Trophoblast cell (in vitro differentiated cells and primary cell): ENCODE measurements at regions not wholly inside any gene's neighbourhood (a gene's known extent, or its start where the extent isn't known, plus 50 kb on each side); places are given as distances from the start of the nearest gene placed in this dataset.
A peak's percentile ranks its signal among the peaks of the same experiment; 100 is the strongest.

ENCODE experiments used
- DNase-seq, 2 donors: peaks; one replicate each; pipeline ENCODE4 v3.0.0-alpha.2; 2016
- H2AFZ ChIP-seq: 2 replicates; pipeline ENCODE4 v1.6.1; 2013; ENCODE audit warnings: low read length, moderate library complexity, mild to moderate bottlenecking; ENCODE audit not compliant: insufficient read depth, poor library complexity
- H2AK5ac ChIP-seq: 2 replicates; pipeline ENCODE4 v1.6.1; 2013; ENCODE audit warnings: mild to moderate bottlenecking, low read length
- H2BK120ac ChIP-seq: 2 replicates; pipeline ENCODE4 v1.6.1; 2013; ENCODE audit warnings: low read length, mild to moderate bottlenecking, moderate library complexity; ENCODE audit not compliant: insufficient read depth, poor library complexity
- H2BK12ac ChIP-seq: 2 replicates; pipeline ENCODE4 v1.6.1; 2013; ENCODE audit warnings: mild to moderate bottlenecking, low read length, moderate library complexity
- H2BK5ac ChIP-seq: 2 replicates; pipeline ENCODE4 v1.6.1; 2013; ENCODE audit warnings: low read length, low read depth, moderate library complexity, mild to moderate bottlenecking; ENCODE audit not compliant: poor library complexity
- H3K14ac ChIP-seq: 2 replicates; pipeline ENCODE4 v1.6.1; 2013; ENCODE audit warnings: mild to moderate bottlenecking, low read length
- H3K18ac ChIP-seq: 2 replicates; pipeline ENCODE4 v1.6.1; 2013; ENCODE audit warnings: mild to moderate bottlenecking, low read length
- H3K23ac ChIP-seq: 2 replicates; pipeline ENCODE4 v1.6.1; 2013; ENCODE audit warnings: low read length
- H3K27ac ChIP-seq: 2 replicates; pipeline ENCODE4 v1.5.1; 2013; ENCODE audit warnings: low read depth, mild to moderate bottlenecking, inconsistent platforms, low read length, moderate library complexity
- H3K27me3 ChIP-seq: 2 replicates; pipeline ENCODE4 v1.6.1; 2013; ENCODE audit warnings: inconsistent platforms, mild to moderate bottlenecking, low read length, moderate library complexity; ENCODE audit not compliant: insufficient read depth
- H3K36me3 ChIP-seq, 2 experiments: 1 replicate in 1 of 2; 2 replicates in 1 of 2; pipeline ENCODE4 v1.6.1; 2013; ENCODE audit warnings: low read length in 2 of 2, mild to moderate bottlenecking in 2 of 2, moderate library complexity in 1 of 2; ENCODE audit not compliant: insufficient read depth in 2 of 2, control insufficient read depth in 1 of 2
- H3K4ac ChIP-seq: 2 replicates; pipeline ENCODE4 v1.6.1; 2013; ENCODE audit warnings: low read depth, mild to moderate bottlenecking, low read length, moderate library complexity
- H3K4me1 ChIP-seq, 2 experiments: 1 replicate in 1 of 2; 2 replicates in 1 of 2; pipeline ENCODE4 v1.6.1; 2013; ENCODE audit warnings: low read length in 2 of 2, mild to moderate bottlenecking in 2 of 2, moderate library complexity in 1 of 2; ENCODE audit not compliant: insufficient read depth in 2 of 2, control insufficient read depth in 1 of 2
- H3K4me2 ChIP-seq: 2 replicates; pipeline ENCODE4 v1.6.1; 2013; ENCODE audit warnings: inconsistent platforms, mild to moderate bottlenecking, low read length, moderate library complexity
- H3K4me3 ChIP-seq: 2 replicates; pipeline ENCODE4 v1.5.1; 2013; ENCODE audit warnings: mild to moderate bottlenecking, low read depth, low read length, inconsistent platforms
- H3K79me1 ChIP-seq: one replicate; pipeline ENCODE4 v1.6.1; 2013; ENCODE audit warnings: low read length
- H3K79me2 ChIP-seq: 2 replicates; pipeline ENCODE4 v1.6.1; 2013; ENCODE audit warnings: low read length, mild to moderate bottlenecking; ENCODE audit not compliant: control insufficient read depth, insufficient read depth, poor library complexity
- H3K9ac ChIP-seq: 2 replicates; pipeline ENCODE4 v1.6.1; 2013; ENCODE audit warnings: mild to moderate bottlenecking, low read length
- H3K9me3 ChIP-seq: 2 replicates; pipeline ENCODE4 v1.6.1; 2013; ENCODE audit warnings: low read depth, mild to moderate bottlenecking, control low read depth, inconsistent platforms, low read length; ENCODE audit not compliant: insufficient read depth
- H4K12ac ChIP-seq: 2 replicates; pipeline ENCODE4 v1.6.1; 2013; ENCODE audit warnings: low read depth, mild to moderate bottlenecking, low read length, moderate library complexity
- H4K8ac ChIP-seq: 2 replicates; pipeline ENCODE4 v1.6.1; 2013; ENCODE audit warnings: low read depth, mild to moderate bottlenecking, low read length, moderate library complexity
- H4K91ac ChIP-seq: one replicate; pipeline ENCODE4 v1.6.1; 2013; ENCODE audit warnings: low read depth, mild to moderate bottlenecking, low read length, moderate library complexity
- WGBS: extraction: QIAGEN DNeasy Blood & Tissue Kit; methylation state at CpG from one replicate; pipeline ENCODE4 v1.1.7; 2013; ENCODE audit warnings: missing lambda C conversion rate; ENCODE audit not compliant: insufficient read length, insufficient coverage; ENCODE audit errors: extremely low coverage; 5-methylcytosine and 5-hydroxymethylcytosine counted together

DNA sequence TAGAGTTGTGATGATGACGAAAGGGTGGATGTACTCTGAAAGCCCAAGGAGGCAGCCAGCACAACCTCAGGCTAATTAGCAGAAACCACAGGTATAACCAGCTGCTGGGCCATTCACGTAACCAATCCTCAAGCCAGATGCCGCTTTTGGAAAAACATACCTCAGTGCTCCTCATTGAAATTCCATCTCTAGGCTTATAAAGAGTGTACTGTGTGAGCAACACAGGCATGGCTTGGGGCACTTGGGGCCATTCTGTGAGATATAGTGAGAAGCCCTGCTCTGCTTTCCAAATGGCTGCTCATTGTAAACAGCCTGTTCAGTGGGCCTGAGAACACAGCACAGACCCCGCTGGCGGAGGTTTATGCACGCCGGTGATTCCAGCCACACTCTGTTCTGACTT is 182.1 kb upstream of the HHIP start:
- H3K79me2 ChIP-seq = no peaks in the 10 kb centered on the region
- no peak overlapping the region for H4K8ac ChIP-seq
- no peaks in the 10 kb centered on the region for H3K79me1 ChIP-seq
- no peak overlapping the region for H3K4ac ChIP-seq
- H3K4me3 ChIP-seq = no peak overlapping the region
- no peaks in the 10 kb centered on the region for H3K36me3 ChIP-seq
- no peak overlapping the region for H2BK5ac ChIP-seq
- H2BK120ac ChIP-seq = no peak overlapping the region
- H3K9ac ChIP-seq = no peak overlapping the region
- no peak overlapping the region for H4K12ac ChIP-seq
- H3K9me3 ChIP-seq = no peaks in the 10 kb centered on the region
- H3K27me3 ChIP-seq = no peaks in the 10 kb centered on the region
- no CpG with 5 or more reads among the region's 7 CpGs for WGBS
- no peak overlapping the region for H2BK12ac ChIP-seq
- DNase-seq = no peak
- H4K91ac ChIP-seq = no peak overlapping the region
- H2AFZ ChIP-seq = no peak overlapping the region
- no peak overlapping the region for H3K18ac ChIP-seq
- no peak overlapping the region for H3K14ac ChIP-seq
- no peak overlapping the region for H2AK5ac ChIP-seq
- H3K27ac ChIP-seq = no peak overlapping the region
- no peak overlapping the region for H3K23ac ChIP-seq
- no peaks in the 10 kb centered on the region for H3K4me1 ChIP-seq
- H3K4me2 ChIP-seq = no peak overlapping the region

DNA sequence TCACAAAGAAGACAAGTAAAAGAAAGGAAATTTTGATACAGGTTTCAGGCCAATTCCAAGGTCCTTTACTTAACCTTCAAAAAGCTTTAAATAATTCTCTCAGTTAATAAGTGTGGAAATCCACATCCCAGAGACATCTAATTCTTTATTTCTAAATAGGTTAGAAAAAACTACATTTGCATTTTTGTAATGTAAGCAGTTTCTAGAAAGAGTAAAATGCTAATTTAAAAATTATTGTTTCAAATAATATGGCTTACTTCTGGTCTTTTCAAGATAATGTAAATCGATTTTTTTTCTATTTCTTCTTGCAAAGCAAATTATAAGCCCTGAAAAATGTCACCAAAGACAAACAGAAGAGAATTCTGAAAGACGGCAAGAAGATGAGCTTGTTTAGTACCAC is 180.4 kb upstream of the HHIP start:
- Histone ChIP-seq H4K12ac (no peak overlapping the region), H3K4me1 (no peaks in the 10 kb centered on the region), H2BK120ac (no peak overlapping the region), H2AFZ (no peak overlapping the region), H3K9ac (no peak overlapping the region), H3K27ac (no peak overlapping the region), H3K4me3 (no peak overlapping the region), H3K4ac (no peak overlapping the region), H3K23ac (no peak overlapping the region), H4K91ac (no peak overlapping the region), H3K18ac (no peak overlapping the region), H2AK5ac (no peak overlapping the region), H3K79me1 (no peaks in the 10 kb centered on the region), H3K4me2 (no peak overlapping the region), H3K36me3 (no peaks in the 10 kb centered on the region), H3K14ac (no peak overlapping the region), H4K8ac (no peak overlapping the region), H2BK12ac (no peak overlapping the region), H2BK5ac (no peak overlapping the region), H3K79me2 (no peaks in the 10 kb centered on the region), H3K9me3 (no peaks in the 10 kb centered on the region), H3K27me3 (no peaks in the 10 kb centered on the region)
- WGBS = no CpG with 5 or more reads among the region's 2 CpGs
- DNase-seq = no peak

DNA sequence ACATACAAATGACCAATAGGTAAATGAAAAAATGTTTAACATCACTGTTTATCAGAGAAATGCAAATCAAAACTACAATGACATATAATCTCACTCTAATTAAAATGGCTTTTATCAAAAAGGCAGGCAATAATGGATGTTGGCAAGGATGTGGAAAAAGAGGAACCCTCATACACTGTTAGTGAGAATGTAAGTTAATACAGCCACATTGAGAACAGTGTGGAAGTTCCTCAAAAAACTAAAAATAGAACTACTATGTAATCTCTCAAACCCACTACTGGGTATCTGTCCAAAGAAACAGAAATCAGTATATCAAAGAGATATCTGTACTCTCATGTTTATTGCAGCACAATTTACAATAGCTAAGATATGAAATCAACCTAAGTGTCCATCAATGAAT is 165.9 kb upstream of the HHIP start:
- Histone ChIP-seq H3K36me3 (no peaks in the 10 kb centered on the region), H2BK5ac (no peak overlapping the region), H3K79me1 (no peaks in the 10 kb centered on the region), H3K23ac (no peak overlapping the region), H3K4me3 (no peak overlapping the region), H3K9ac (no peak overlapping the region), H3K27ac (no peak overlapping the region), H2BK12ac (no peak overlapping the region), H3K14ac (no peak overlapping the region), H3K9me3 (no peaks in the 10 kb centered on the region), H4K8ac (no peak overlapping the region), H3K79me2 (no peaks in the 10 kb centered on the region), H3K18ac (no peak overlapping the region), H4K91ac (no peak overlapping the region), H3K4ac (no peak overlapping the region), H2AFZ (no peak overlapping the region), H3K4me1 (no peaks in the 10 kb centered on the region), H2AK5ac (no peak overlapping the region), H4K12ac (no peak overlapping the region), H3K27me3 (no peaks in the 10 kb centered on the region), H3K4me2 (no peak overlapping the region), H2BK120ac (no peak overlapping the region)
- no peak for DNase-seq

DNA sequence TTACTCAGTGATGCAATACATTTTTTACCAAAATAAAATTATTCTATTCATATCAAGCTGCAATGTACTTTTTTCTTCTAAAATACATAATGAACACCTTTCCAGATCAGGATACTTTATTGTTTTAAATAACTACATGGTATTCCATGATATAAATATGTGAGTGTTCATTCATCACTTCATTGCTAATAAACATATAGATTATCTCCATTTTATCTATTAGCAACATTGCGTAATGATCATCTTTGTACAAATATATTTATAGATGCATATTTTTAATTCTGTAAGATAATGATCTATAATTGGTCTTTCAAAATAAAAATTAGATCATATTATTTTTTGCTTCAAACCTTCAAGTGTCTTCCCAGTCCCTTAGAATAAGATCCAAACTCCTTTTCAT is 156.1 kb upstream of the HHIP start:
- H3K4me1 ChIP-seq = peaks cover 0 to 3% of the 10 kb centered on the region in 2 experiments
- H2BK120ac ChIP-seq = no peak overlapping the region
- no peak overlapping the region for H2AFZ ChIP-seq
- H4K8ac ChIP-seq = no peak overlapping the region
- H3K79me2 ChIP-seq = no peaks in the 10 kb centered on the region
- no peak overlapping the region for H3K27ac ChIP-seq
- no peak overlapping the region for H2BK12ac ChIP-seq
- H3K4ac ChIP-seq = no peak overlapping the region
- no peaks in the 10 kb centered on the region for H3K79me1 ChIP-seq
- no peak overlapping the region for H3K18ac ChIP-seq
- no CpG with 5 or more reads among the region's 1 CpG for WGBS
- no peak overlapping the region for H3K14ac ChIP-seq
- no peak overlapping the region for H3K4me3 ChIP-seq
- no peak overlapping the region for H2AK5ac ChIP-seq
- no peak overlapping the region for H3K23ac ChIP-seq
- H3K9me3 ChIP-seq = no peaks in the 10 kb centered on the region
- no peak for DNase-seq
- H3K36me3 ChIP-seq = no peaks in the 10 kb centered on the region
- H3K27me3 ChIP-seq = no peaks in the 10 kb centered on the region
- H3K9ac ChIP-seq = no peak overlapping the region
- no peak overlapping the region for H2BK5ac ChIP-seq
- no peak overlapping the region for H3K4me2 ChIP-seq
- H4K91ac ChIP-seq = no peak overlapping the region
- H4K12ac ChIP-seq = no peak overlapping the region

DNA sequence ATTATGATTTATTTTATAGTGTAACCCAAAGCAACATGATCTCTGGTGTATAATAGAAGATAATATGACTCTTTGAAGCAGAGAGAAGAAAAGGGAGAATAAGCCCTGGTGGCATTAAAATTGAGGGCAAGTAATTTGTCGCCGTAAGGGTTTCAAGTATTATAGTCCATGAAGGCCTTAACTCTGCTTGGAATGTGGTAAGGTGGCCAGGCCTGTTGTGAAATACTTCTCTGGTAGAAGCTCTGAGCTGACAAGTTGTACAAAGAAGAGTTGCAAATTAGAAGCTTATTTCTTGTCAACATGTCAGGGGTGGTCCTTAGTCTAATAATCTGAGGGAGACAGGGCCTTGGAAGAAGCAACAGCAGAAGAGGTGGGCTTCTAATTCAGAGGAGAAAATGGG is 151.7 kb upstream of the HHIP start:
- Histone ChIP-seq H2AFZ (no peak overlapping the region), H3K14ac (no peak overlapping the region), H3K4me3 (no peak overlapping the region), H3K27me3 (no peaks in the 10 kb centered on the region), H3K36me3 (no peaks in the 10 kb centered on the region), H3K4me1 (peaks cover 0 to 3% of the 10 kb centered on the region in 2 experiments), H2BK12ac (no peak overlapping the region), H3K9ac (no peak overlapping the region), H2BK120ac (no peak overlapping the region), H3K9me3 (no peaks in the 10 kb centered on the region), H3K27ac (no peak overlapping the region), H3K79me2 (no peaks in the 10 kb centered on the region), H4K8ac (no peak overlapping the region), H2AK5ac (no peak overlapping the region), H3K4me2 (no peak overlapping the region), H3K79me1 (no peaks in the 10 kb centered on the region), H3K23ac (no peak overlapping the region), H3K4ac (no peak overlapping the region), H3K18ac (no peak overlapping the region), H4K91ac (no peak overlapping the region), H2BK5ac (no peak overlapping the region), H4K12ac (no peak overlapping the region)
- peak; percentile 45 to 60 for DNase-seq
- WGBS = no CpG with 5 or more reads among the region's 2 CpGs
